Stimulated activated CD8-positive, alpha-beta memory T cell treated with anti-CD3 and anti-CD28 coated beads, Interleukin-4, amount 100 ng/mL, for 4 hours (primary cell): ENCODE measurements at regions not wholly inside any gene's neighbourhood (a gene's known extent, or its start where the extent isn't known, plus 50 kb on each side); places are given as distances from the start of the nearest gene placed in this dataset.

ENCODE experiments used
- DNase-seq, 2 donors: peaks; one replicate each; pipeline ENCODE4 v3.0.0-alpha.2; 2020; ENCODE audit warnings: low read depth in 2 of 2, low spot score in 1 of 2

DNA sequence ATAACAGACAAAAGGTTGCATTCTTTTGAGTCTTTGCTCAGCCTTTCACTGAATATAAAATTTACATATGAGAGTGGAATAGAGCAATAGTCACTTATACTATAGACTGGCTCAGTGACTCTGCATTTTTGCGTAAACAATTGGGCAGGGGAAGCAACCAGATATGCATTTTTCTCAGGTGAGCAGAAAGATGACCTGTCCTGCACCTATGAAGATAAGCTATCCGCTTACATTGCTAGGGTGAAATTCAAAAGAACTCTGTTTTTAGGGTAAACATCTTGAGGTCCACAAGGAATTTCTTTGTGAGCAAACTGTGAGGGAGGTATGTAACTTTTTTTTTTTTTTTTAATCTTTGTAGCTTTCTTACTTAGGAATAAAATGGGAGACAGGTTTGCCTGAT, 602.4 kb upstream of the PRKX start:
- no peak for DNase-seq

- no peak for DNase-seq
Observed at GRCh38 chrX:4314586-4314985, 601.1 kb upstream of the PRKX start.

- DNase-seq, result no peak
Observed at GRCh38 chrX:4277122-4277521, 563.7 kb upstream of the PRKX start.

GRCh38 chrX:4268676-4269075, 555.2 kb upstream of the PRKX start:
- DNase-seq, result no peak

DNA sequence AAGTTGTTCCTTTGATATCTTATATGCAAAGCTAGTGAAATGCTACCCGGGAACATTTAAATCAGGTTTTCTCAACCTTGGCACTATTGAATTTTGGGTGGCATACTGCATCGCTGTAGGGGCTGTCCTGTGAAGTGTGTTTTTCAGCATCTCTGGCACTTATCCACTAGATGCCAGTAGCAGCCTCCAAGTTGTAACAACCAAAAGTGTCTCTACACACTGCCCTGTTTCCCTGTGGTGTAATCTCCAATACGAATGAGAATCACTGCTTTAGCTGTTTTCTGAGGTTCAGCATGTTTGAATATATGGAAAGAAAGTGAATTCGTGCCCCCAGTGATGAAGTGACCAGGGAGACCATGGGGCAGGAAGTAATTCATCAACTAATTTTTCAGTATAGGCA, 551.6 kb upstream of the PRKX start:
- no peak for DNase-seq

DNA sequence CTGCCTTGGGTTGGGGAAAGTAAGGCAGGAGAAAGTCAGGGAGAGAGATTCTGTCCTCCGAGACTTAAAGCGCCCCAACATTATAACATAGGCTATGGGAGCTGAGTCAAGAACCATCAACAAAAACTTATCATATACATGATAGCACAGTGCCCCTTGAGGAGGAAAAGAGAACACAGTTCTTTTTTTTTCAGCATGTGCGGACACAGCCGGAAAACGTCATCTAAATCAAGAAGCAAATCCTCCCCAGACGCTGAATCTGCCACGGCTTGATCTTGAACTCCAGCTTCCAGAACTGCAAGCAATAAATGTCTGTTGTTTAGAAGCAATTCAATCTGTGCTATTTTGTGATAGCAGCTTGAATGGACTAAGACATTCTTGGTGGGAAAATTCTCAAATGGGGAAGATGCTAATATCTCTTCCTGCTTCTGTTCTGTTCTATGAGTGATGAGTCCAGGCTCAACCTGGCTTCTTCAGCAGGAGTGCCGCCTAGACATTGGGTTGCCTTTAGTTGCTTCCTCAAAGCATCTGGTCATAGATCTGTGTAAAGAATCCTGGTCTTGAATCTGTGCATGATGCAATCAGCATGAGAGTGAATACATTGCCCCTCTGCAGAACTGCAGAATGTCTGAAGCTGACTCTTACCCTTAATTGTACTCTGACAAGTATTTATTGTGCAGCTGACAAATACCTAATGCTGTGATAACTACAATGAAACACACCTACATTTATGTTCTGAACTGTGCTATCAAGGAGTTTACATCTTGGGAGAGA, 549.8 kb upstream of the PRKX start:
- DNase-seq, result no peak

- no peak for DNase-seq
Observed at GRCh38 chrX:4253092-4253491, 539.6 kb upstream of the PRKX start.

DNA sequence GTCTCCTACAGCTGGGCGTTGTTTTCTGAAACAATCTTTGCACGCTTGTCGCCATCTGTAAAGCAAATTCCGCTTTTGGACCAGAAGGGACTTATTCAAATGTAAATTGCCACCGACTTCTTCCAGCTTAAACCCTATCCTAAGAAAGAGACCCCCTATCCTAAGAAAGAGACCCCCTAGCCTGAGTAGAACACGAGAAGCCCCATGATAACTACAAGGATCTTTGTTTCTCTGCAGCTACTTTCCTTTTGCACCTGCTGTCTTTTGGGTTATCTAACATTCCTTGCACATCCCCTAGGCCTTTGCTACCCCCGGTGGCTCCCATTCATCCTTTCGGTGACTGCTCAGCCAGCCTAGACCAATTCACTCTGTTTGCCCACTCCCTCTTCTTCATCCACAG, 536.0 kb upstream of the PRKX start:
- DNase-seq, result no peak

DNA sequence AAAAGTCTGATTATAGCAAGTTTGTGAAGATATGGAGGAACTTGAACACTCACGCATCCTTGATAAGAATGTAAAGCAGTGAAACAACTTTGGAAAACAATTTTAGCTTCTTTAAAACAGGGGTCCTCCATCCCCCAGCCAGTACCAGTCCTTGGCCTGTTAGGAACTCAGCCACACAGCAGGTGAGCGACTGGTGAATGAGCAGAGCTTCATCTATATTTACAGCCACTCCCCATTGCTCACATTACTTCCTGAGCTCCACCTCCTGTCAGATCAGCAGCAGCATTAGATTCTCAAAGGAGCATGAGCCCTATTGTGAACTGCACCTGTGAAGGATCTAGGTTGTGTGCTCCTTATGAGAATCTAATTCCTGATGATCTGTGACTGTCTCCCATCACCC, 530.3 kb upstream of the PRKX start:
- no peak for DNase-seq

DNA sequence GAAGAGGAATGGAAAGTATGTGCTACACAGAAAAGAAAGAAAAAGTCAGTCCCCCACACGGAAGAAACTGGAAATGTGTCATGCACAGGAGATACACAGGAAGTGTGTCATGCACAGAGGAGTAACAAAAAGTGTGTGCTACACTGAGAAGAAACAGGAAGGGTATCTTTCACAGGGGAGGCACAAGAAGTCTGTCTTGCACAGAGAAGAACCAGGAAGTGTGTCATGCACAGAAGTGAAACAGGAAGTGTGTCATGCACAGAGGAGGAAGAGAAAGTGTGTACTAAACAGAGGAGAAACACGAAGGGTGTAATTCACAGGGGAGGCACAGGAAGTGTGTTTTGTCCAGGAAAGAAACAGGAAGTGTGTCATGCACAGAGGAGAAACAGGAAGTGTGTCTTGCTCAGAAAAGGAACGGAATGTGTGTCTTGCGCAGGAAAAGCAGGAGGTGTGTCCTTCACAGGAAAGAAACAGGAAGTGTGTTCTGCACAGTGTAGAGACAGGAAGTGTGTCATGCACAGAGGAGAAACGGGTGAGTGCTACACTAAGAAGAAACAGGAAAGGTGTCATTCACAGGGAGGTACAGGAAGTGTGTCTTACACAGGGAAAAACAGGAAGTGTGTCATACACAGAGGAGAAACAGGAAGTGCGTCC, 527.2 kb upstream of the PRKX start:
- no peak for DNase-seq

GRCh38 chrX:4239650-4240540, 526.4 kb upstream of the PRKX start:
- DNase-seq, result no peak

GRCh38 chrX:4238916-4239315, 525.5 kb upstream of the PRKX start:
- no peak for DNase-seq

DNA sequence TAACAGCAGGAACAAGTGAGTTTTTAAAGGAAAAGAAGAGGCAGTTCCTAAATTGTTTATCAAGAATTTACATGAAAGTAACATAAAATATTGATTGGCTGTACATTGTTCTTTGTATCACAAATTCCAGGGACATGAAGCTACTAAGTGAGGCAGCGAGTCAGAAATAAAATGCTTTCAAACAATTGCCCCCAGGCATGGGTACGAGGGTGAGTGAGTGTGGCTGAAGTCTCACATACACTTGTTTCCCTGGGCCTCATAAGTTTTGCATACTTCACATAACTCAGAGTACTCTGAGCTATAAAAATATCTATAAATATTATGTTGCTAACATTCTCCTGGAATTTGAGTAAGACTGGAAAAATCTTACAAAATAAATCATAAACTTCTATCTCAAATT, 511.6 kb upstream of the PRKX start:
- no peak for DNase-seq

DNA sequence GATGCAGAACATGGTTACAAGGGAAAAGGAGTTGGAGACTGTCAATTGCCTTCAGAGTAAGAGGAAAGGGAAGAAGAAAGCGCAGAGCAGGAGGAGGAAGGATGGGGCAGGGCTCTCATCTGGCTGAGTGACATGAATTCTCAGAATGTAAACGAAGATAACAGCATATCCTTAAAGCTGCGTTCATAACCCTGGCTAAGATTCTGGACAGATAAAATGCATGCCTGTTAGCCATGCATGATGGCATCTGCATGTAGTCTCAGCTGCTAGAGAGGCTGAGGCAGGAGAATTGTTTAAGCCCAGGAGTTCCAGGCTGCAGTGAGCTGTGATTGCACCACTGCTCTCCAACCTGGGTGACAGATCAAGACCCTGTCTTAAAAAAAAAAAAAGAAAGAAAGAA, 493.5 kb upstream of the PRKX start:
- no peak for DNase-seq

DNA sequence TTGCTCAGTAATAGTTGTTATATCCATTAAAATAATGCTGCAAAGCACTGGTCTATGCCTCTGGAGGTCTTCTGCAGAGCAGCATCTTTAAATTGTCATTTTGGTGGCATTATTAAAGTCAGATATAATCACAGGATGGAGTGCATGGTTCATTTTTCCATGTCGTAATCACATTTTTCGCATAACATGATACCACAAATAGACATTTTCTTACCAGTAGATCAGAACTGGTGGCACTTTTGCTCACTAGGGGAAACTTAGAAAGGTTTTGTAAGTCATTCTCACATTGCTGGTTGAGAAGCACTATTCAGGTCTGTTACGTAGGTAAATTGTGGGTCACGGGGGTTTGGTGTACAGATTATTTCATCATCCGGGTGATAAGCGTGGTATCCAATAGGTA, 484.5 kb upstream of the PRKX start:
- DNase-seq, result no peak

- DNase-seq, result no peak
Observed at GRCh38 chrX:4193500-4194155, 480.2 kb upstream of the PRKX start.

DNA sequence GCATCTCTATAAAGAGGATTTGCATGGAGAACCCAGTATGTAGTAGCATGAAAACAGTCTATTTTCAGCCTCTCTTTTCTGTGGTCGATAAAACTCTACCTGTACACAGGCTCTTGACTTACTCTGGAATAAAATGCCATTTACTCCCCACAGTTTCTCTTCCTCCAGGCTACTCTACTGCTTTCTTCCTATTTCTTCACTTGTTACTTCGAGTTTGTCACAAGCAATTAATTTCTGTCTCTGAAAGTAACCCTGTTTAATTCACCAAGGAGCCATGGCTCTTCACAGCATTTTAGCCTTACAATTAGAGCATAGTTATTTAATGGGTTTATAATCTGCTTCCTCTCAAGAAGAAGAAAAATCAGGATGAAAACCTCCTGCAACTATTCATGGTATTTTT, 472.9 kb upstream of the PRKX start:
- no peak for DNase-seq

DNA sequence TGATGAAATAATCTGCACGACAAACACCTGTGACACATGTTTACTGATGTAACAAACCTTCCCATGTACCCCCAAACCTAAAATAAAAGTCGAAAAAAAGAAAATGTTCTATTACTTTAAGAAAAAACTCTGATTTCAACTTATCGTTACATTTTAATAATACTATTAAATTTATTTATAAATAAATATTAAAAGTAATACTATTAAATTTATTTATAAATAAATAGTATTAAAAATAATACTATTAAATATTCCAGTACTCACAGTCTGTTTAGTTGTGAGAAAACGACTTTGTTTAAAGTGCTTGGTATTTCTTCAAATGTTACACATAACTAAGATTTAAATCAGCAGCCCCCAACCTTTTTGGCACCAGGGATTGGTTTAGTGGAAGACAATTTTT, 471.6 kb upstream of the PRKX start:
- DNase-seq, result no peak

DNA sequence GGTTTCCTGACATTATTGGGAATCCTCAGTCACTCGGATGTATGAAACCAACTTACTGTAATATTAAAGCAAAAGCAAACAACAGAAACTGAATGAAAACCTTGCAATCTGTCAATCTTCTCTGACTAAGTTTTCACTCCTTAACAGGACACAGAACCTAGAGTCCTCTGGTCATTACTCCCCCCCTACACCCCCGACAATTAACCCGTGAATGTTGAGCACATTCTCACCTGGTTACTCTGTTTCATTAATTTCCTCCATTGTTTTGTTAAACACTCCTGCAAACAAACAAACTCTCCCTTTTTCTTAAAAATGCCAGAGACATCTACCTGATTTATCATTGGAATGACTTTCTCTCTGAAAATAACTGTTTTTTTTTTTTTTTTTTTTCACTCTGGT, 469.0 kb upstream of the PRKX start:
- DNase-seq, result no peak

- DNase-seq, result no peak
Observed at GRCh38 chrX:4181782-4182407, 468.4 kb upstream of the PRKX start.

GRCh38 chrX:4179031-4179430, 465.6 kb upstream of the PRKX start:
- no peak for DNase-seq
